IMR-90 (cell line): ENCODE measurements at regions not wholly inside any gene's neighbourhood (a gene's known extent, or its start where the extent isn't known, plus 50 kb on each side); places are given as distances from the start of the nearest gene placed in this dataset.

Source experiments
- ATAC-seq: fragments of 200-7000 bp; cut with Tn5 transposase; 2 replicates; pipeline ENCODE4 v1.9.1; 2020; ENCODE audit warnings: low read depth, mild to moderate bottlenecking, moderate library complexity
- BruUV-seq: library from RNA; stranded (reverse); fragments of 400-500 nt; replicated peaks from 2 replicates; lab custom pipeline; 2021; lab: Mats Ljungman, UMichigan
- CTCF ChIA-PET: fragments of 300-600 bp; formaldehyde crosslinking; extraction: SDS; loops from one replicate; lab custom pipeline; 2021; ENCODE audit warnings: antibody characterized with exemption; lab: Yijun Ruan, JAX
- POLR2A ChIA-PET: fragments of 300-600 bp; sonication (Branson Sonifier 250); formaldehyde crosslinking; loops from one replicate; lab custom pipeline; 2022; ENCODE audit warnings: antibody characterized with exemption; ENCODE audit not compliant: unreplicated experiment; lab: Charles Lee
- DNase-seq: peaks from one replicate; pipeline ENCODE4 v3.0.0; 2013
- H2AFZ ChIP-seq: replicated peaks from 2 replicates; pipeline ENCODE3; 2013; ENCODE audit warnings: low read length, mild to moderate bottlenecking; ENCODE audit not compliant: poor library complexity
- H2AK5ac ChIP-seq: 2 replicates; pipeline ENCODE4 v1.6.1; 2013; ENCODE audit warnings: low read depth, low read length, inconsistent platforms
- H2AK9ac ChIP-seq: replicated peaks from 2 replicates; pipeline ENCODE3; 2013; ENCODE audit warnings: mild to moderate bottlenecking, low read depth, low read length, moderate library complexity; ENCODE audit not compliant: poor library complexity
- H2BK120ac ChIP-seq: 2 replicates; pipeline ENCODE4 v1.6.1; 2013; ENCODE audit warnings: low read depth, low read length, inconsistent platforms
- H2BK15ac ChIP-seq: 3 replicates; pipeline ENCODE4 v1.6.1; 2013; ENCODE audit warnings: low read depth, low read length, inconsistent platforms
- H2BK20ac ChIP-seq: 2 replicates; pipeline ENCODE4 v1.6.1; 2013; ENCODE audit warnings: low read depth, mild to moderate bottlenecking, inconsistent platforms, low read length, moderate library complexity
- H2BK5ac ChIP-seq: 2 replicates; pipeline ENCODE4 v1.6.1; 2013; ENCODE audit warnings: mild to moderate bottlenecking, low read depth, low read length, inconsistent platforms; ENCODE audit not compliant: poor library complexity, severe bottlenecking
- H3K14ac ChIP-seq: replicated peaks from 2 replicates; pipeline ENCODE4 v1.6.1; 2013; ENCODE audit warnings: low read depth, low read length, inconsistent platforms
- H3K18ac ChIP-seq: 2 replicates; pipeline ENCODE4 v1.6.1; 2013; ENCODE audit warnings: low read depth, low read length, control low read depth
- H3K23ac ChIP-seq: 2 replicates; pipeline ENCODE4 v1.6.1; 2013; ENCODE audit warnings: low read depth, low read length, inconsistent platforms
- H3K27ac ChIP-seq: 2 replicates; pipeline ENCODE4 v1.5.1; 2013; ENCODE audit warnings: mild to moderate bottlenecking, control low read depth, low read length; ENCODE audit not compliant: insufficient read depth
- H3K27me3 ChIP-seq: 2 replicates; pipeline ENCODE4 v1.6.1; 2013; ENCODE audit warnings: low read length; ENCODE audit not compliant: control insufficient read depth, insufficient read depth
- H3K36me3 ChIP-seq: 2 replicates; pipeline ENCODE4 v1.6.1; 2013; ENCODE audit warnings: low read length, mixed read lengths; ENCODE audit not compliant: control insufficient read depth, insufficient read depth
- H3K4ac ChIP-seq: 2 replicates; pipeline ENCODE4 v1.6.1; 2013; ENCODE audit warnings: low read depth, low read length, inconsistent platforms
- H3K4me1 ChIP-seq: 2 replicates; pipeline ENCODE4 v1.6.1; 2013; ENCODE audit warnings: low read length, mixed read lengths; ENCODE audit not compliant: control insufficient read depth, insufficient read depth
- H3K4me2 ChIP-seq: 2 replicates; pipeline ENCODE4 v1.6.1; 2013; ENCODE audit warnings: low read depth, mild to moderate bottlenecking, control low read depth, low read length, moderate library complexity
- H3K4me3 ChIP-seq: 2 replicates; pipeline ENCODE4 v1.5.1; 2013; ENCODE audit warnings: low read depth, mild to moderate bottlenecking, control low read depth, low read length, moderate library complexity; ENCODE audit not compliant: insufficient read depth
- H3K56ac ChIP-seq: 2 replicates; pipeline ENCODE4 v1.6.1; 2013; ENCODE audit warnings: low read length, inconsistent platforms; ENCODE audit not compliant: insufficient read depth; ENCODE audit errors: extremely low read depth
- H3K79me1 ChIP-seq, 2 experiments: 2 replicates each; pipeline ENCODE4 v1.6.1; 2013; ENCODE audit warnings: low read length in 2 of 2, inconsistent platforms in 1 of 2, low read depth in 1 of 2
- H3K9ac ChIP-seq: 2 replicates; pipeline ENCODE4 v1.6.1; 2013; ENCODE audit warnings: low read depth, low read length, control low read depth
- H3K9me1 ChIP-seq: 2 replicates; pipeline ENCODE4 v1.6.1; 2013; ENCODE audit warnings: low read length, inconsistent platforms; ENCODE audit not compliant: insufficient read depth
- H3K9me3 ChIP-seq: 2 replicates; pipeline ENCODE4 v1.6.1; 2013; ENCODE audit warnings: low read length; ENCODE audit not compliant: control insufficient read depth, insufficient read depth
- H4K20me1 ChIP-seq: 2 replicates; pipeline ENCODE4 v1.6.1; 2013; ENCODE audit warnings: low read length, inconsistent platforms; ENCODE audit not compliant: insufficient read depth
- H4K5ac ChIP-seq: 2 replicates; pipeline ENCODE4 v1.6.1; 2013; ENCODE audit warnings: mild to moderate bottlenecking, low read depth, low read length, control low read depth
- H4K8ac ChIP-seq, 2 experiments: 2 replicates each; pipeline ENCODE4 v1.6.1; 2013; ENCODE audit warnings: low read depth in 2 of 2, low read length in 2 of 2, control low read depth in 1 of 2, inconsistent platforms in 1 of 2
- H4K91ac ChIP-seq: 2 replicates; pipeline ENCODE4 v1.6.1; 2013; ENCODE audit warnings: low read depth, low read length, inconsistent platforms; ENCODE audit not compliant: insufficient read depth
- CEBPB ChIP-seq: IDR thresholded peaks from 2 replicates; pipeline ENCODE4 v1.6.1; 2012; ENCODE audit warnings: low read depth, low read length, improper control_type of control experiment
- CTCF ChIP-seq: conservative IDR thresholded peaks from 2 replicates; pipeline ENCODE4 v1.5.1; 2012; ENCODE audit warnings: mild to moderate bottlenecking, low read depth, low read length, improper control_type of control experiment
- FOS ChIP-seq: fragments of 150-350 bp; IDR thresholded peaks from 2 replicates; pipeline ENCODE4 v1.6.1; 2016; ENCODE audit warnings: low read depth, low read length
- MAZ ChIP-seq: IDR thresholded peaks from 2 replicates; pipeline ENCODE4 v1.6.1; 2012; ENCODE audit warnings: low read depth, mild to moderate bottlenecking, low read length, improper control_type of control experiment, moderate library complexity, borderline replicate concordance
- NFE2L2 ChIP-seq: fragments of 150-350 bp; IDR thresholded peaks from 2 replicates; pipeline ENCODE4 v1.6.1; 2016; ENCODE audit warnings: low read depth, mild to moderate bottlenecking, low read length
- POLR2A ChIP-seq: IDR thresholded peaks from 2 replicates; pipeline ENCODE4 v1.6.1; 2012; ENCODE audit warnings: mild to moderate bottlenecking, low read depth, low read length
- RAD21 ChIP-seq: IDR thresholded peaks from 2 replicates; pipeline ENCODE4 v1.6.1; 2012; ENCODE audit warnings: low read length, improper control_type of control experiment
- USF2 ChIP-seq: fragments of 150-350 bp; IDR thresholded peaks from 2 replicates; pipeline ENCODE4 v1.6.1; 2017; ENCODE audit warnings: mild to moderate bottlenecking, antibody characterized with exemption, low read length, low read depth
- WGBS, 2 experiments: methylation state at CpG; one replicate each; pipeline versions ENCODE4 v1.1.5 to v1.1.7; 2013; ENCODE audit warnings: missing lambda C conversion rate in 2 of 2; ENCODE audit not compliant: insufficient read length in 1 of 2; ENCODE audit errors: extremely low coverage in 2 of 2; 5-methylcytosine and 5-hydroxymethylcytosine counted together
- dilution Hi-C: fragments of 300-500 bp; cut with HindIII; formaldehyde crosslinking; loops from one replicate; pipeline ENCODE4 v1.14.3; 2018; ENCODE audit warnings: low sequenced_read_pairs; ENCODE audit not compliant: unreplicated experiment
- in situ Hi-C: fragments of 300-500 bp; cut with MboI; formaldehyde crosslinking; loops from 3 replicates; pipeline ENCODE4 v1.14.3; 2019; ENCODE audit warnings: low sequenced_read_pairs, inconsistent platforms, mixed read lengths
- intact Hi-C: fragments of 100-400 bp; cut with micrococcal nuclease; formaldehyde crosslinking; loops from 2 replicates; pipeline ENCODE4 v1.10.0; 2022

GRCh38 chr21:18970941-18971340 is 567.4 kb upstream of the TMPRSS15 start:
- Histone ChIP-seq H4K5ac (no peak overlapping the region), H3K9me3 (peaks cover 5% of the 10 kb centered on the region; the same call in 1 of the 2 replicates), H3K56ac (no peak overlapping the region), H4K20me1 (no peaks in the 10 kb centered on the region), H3K27me3 (no peaks in the 10 kb centered on the region), H3K36me3 (no peaks in the 10 kb centered on the region), H3K4ac (no peak overlapping the region), H2BK120ac (no peak overlapping the region), H4K8ac (no peak overlapping the region), H3K4me1 (no peaks in the 10 kb centered on the region), H3K4me3 (no peak overlapping the region), H3K9ac (no peak overlapping the region), H2BK20ac (no peak overlapping the region), H3K79me1 (no peaks in the 10 kb centered on the region), H3K14ac (no peak overlapping the region), H4K91ac (no peak overlapping the region), H3K23ac (no peak overlapping the region), H3K4me2 (no peak overlapping the region), H2BK15ac (no peak overlapping the region), H2AK5ac (no peak overlapping the region), H3K18ac (no peak overlapping the region), H3K27ac (no peak overlapping the region), H2AFZ (no peak overlapping the region), H3K9me1 (no peaks in the 10 kb centered on the region), H2BK5ac (no peak overlapping the region), H2AK9ac (no peak overlapping the region)
- CTCF ChIA-PET = no interaction called here
- DNase-seq (no peak), ATAC-seq (no peak)
- intact Hi-C loops = no loop called here
- in situ Hi-C loops = no loop called here
- no CpG with 5 or more reads among the region's 1 CpG for WGBS, 2 experiments
- dilution Hi-C loops = no loop called here
- BruUV-seq = no TSS peak
- TF ChIP-seq MAZ (no peak), CTCF (no peak), FOS (no peak), POLR2A (no peak), NFE2L2 (no peak), RAD21 (no peak), USF2 (no peak), CEBPB (no peak)
- POLR2A ChIA-PET = no interaction called here
